HG03575 (cell line): ENCODE measurements at regions not wholly inside any gene's neighbourhood (a gene's known extent, or its start where the extent isn't known, plus 50 kb on each side); places are given as distances from the start of the nearest gene placed in this dataset.

ENCODE experiments used
- ATAC-seq: cut with Tn5 transposase; IDR thresholded peaks from one replicate; pipeline ENCODE4 v1.9.1; 2021; ENCODE audit not compliant: unreplicated experiment, insufficient number of reproducible peaks, low FRiP score; ENCODE audit errors: extremely low read depth

DNA sequence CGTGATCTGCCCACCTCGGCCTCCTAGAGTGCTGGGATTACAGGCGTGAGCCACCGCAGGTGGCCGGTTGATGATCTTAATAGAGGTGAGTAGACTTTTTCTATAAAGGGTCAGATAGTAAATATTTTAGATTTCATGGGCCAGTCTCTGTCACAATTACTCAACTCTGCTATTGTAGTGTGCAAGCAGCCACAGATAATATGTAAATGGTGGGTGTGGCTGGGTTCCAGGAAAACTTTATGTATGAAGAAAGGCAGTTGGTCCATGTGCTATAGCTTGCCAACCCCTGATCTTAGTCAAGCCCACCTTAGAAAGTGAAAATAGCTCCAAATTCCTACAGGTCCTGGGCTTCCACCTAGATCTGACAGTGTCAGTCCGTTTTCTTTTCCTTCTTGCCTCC lies 94.9 kb upstream of the PMFBP1 start:
- no peak for ATAC-seq

DNA sequence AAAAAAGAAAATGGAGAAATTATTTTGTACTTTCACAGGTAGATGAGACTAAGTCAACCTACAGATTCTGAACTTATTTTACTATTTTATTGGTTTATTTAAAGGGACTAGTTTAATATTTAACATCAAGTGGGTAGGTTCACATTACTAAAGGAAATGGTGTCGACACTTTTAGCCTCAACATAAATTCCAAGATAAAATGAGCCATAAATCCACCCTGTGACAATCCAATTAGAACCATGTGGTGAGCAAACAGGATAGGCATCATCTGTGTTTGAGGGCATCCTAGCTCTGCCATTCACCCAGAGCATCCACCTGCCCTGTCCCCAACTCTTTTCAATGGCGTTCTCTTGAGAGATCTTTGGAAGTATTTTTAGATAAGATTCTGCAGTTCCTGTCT lies 92.8 kb upstream of the PMFBP1 start:
- no peak for ATAC-seq

DNA sequence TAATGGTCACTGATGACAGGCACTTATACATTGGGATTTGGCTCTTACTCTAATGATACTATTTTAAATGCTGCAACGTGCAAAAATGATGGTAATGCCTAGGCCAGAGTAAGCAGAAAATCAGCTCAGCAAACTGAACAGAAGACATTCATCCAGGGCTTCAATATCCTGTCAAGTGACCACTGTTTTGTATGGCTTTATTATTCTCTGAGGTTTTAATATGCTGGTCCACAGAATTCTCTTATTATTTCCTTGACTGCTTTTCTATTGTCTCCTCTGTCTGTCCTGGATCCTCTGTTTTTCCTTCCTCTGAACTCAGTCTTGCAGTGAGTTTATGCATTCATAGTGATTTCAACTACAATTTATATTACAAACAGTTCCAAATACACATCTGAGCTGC lies 90.8 kb upstream of the PMFBP1 start:
- no peak for ATAC-seq

DNA sequence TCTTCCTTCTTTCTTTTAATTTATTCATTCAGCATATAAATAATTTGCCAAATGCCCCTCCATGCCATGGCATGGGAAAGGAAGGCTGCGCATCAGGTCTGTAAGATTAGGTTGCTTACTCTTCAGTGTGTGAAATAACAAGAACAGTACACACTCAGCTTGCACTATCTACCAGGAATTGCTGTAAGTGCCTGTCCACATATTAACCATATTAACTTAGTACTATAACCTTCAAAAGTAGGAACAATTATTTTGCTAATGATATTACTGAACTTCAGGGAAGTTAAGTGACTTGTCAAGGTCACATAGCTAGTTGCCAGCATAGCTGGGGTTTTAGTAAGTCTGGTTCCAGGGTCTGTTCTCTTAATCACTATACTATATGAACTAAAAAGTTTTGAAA lies 89.2 kb upstream of the PMFBP1 start:
- ATAC-seq, result no peak

DNA sequence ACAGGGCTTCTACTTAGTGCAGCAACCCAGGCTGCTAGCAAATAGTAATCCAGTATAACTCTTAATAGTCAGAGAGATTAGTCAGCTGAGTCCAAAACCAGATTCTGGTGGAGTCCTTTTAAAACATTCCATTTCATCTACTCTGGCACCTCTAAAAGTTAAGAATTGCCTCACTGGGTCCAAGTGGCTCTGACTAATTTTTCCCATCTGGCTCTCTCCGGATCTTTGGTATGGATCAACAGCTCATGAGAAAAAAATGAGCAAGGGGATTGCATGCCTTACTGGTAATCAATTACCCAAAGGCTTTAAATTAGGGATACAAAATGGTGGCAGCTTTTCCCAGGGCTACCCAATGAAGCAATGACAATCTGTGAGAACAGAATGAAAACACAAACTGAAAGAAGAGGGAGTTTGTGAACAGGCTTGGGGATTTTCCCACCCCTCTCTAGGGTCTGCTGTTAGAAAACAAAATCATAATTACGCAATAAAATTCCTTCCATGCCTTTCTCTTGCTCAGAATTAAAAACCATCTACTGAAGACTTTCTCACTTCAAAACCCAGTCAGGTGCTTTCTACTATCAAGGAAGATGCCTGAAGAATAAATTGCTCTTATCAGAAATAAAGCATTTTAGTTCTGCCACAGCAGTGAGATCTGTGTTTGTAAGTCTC lies 84.6 kb upstream of the PMFBP1 start:
- no peak for ATAC-seq

DNA sequence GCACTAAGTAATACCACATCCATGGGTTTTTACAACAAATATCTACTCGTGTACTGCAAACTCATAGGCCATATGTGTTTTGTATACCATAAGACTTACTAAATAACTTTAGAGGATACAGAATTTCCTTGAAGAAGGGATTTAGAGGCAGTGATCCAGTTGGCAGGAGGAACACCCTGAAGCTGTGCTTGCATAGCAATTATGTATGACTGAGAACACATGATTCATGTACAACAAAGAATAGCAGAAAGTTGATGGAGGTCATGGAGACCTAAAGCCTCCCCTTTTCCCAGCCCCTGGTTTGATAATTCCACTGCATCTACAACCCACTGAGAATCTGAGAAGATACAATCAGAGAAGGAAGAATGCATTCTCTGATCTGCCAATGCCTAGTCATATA lies 83.8 kb upstream of the PMFBP1 start:
- no peak for ATAC-seq

DNA sequence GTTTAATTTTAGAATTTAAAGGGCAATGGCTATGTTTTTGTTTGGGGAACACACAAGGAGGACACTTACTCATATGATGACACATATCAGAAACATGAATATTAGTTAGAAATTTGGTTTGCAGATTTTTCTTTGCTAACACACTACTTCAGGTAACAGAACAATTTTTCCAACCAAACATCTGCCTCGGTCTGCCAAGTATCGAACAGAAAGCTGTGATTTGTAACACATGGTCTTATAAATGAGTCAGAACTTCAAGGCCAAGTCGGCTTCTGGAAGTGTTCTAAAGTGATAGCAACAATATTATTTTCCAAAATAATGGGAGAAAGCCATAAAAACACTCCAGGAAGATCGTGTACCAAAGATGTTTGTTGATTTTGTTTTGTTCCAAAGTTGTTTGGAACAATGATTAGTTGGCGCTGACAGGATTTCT lies 75.9 kb upstream of the PMFBP1 start:
- ATAC-seq, result no peak

DNA sequence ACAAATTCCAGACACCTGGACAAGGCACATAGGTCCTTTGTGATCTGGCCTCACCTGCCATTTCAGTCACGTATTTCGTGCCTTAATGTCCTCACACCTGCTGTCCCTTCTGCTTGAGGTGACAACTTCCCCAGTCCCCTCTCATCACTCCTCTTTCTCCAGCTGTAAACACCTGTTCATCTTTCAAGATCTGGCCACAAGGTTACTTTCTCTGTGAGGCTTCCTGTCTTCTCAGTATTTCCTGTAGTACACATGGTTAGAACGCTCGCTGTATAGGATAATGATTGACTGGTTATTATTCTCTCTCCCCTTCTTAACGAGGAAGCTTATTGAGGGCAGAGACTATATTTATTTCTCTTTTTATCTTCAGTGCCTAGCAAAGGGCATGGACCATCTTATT lies 74.5 kb upstream of the PMFBP1 start:
- no peak for ATAC-seq

DNA sequence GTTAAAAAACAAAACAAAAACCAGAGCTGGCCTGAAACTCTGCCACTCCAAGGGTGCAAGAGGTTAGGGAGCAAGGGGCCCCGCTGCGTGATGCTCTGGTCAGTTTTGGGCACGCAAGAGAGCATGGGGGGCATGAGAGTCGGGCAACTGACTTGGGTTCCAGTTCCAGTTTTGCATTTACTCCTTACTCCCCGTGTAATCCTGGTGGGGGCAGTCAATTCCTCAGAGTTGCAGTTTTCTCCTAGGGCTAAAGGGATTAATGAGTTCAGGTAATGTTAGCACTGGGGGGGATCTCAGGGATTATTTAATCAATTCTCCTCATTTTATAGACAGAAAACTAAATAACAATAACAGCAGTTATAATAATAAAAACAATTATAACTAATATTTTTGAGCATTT lies 72.9 kb upstream of the PMFBP1 start:
- ATAC-seq, result no peak

DNA sequence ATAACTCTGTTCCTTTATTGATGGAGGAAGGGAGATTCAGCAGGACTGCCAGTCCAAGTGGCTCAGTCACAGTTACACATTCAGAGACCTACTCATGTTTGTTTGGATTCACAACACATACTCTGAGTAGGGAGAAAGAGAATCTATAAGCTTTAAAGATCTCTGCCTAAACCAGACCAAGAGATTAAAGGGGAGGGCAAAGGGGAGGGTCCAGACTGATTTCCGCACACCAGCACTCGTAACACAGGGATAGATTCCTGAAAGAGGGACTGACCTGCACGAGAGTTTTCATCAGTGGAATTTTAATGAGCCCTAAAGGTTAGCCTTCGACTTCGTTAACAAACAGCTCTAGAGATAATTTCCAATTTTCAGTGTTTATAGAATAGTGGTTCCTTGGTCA lies 71.7 kb upstream of the PMFBP1 start:
- ATAC-seq, result no peak

DNA sequence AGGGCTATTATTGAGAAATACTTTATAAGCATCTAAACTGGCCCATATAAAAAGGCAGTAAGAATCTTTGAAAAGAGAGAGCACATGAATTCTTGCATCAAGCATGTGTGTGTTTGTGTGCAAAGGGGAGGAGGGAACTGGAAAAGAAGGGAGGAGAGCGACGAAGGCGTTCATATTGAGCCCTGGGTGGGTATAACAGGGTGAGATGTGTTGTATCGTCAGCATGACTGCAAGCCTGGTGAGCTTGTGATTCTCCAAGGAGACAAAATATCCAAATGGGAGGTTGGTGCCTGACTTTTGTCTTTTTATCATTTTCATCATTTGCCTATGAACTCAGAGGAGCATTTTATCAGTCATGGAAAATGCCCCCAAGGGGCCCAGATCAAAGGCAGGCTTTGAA lies 70.8 kb upstream of the PMFBP1 start:
- ATAC-seq, result no peak

DNA sequence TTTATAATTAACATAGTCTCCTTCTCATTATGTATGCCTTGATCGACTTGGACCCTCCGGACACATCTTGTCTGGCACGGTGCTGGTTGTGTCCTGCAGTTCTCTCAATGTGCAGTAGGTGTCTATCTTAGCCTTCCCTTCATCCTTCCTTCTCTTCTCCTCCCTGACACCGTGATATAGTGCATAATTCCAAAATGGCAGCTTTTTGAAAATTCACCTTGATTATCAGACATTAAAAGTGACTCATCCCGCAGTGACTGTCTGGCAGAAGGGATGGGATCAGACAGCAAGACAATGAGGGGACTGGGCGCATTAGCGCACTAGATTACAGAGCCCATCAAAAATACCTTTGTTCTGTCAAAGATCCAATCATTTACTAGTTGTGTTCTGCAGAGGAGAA lies 70.0 kb upstream of the PMFBP1 start:
- ATAC-seq, result no peak

DNA sequence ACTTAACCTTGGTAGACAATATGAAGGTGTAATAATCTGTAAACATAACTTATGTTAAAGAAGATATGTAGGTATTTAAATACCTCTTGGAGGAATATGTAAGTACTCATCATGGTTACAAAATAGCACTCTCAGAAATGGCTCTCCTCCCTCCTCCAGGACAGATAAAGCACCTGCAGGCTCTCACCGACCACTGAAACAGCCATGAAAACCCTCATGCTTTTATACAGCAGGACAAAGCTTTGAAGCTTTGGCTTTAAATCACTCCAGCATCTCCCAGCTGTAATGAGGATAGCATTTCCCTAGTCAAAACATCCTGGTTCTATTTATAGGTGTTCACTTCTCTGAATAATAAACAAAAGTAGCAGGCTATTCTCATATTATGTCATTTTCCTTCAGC lies 69.1 kb upstream of the PMFBP1 start:
- no peak for ATAC-seq

DNA sequence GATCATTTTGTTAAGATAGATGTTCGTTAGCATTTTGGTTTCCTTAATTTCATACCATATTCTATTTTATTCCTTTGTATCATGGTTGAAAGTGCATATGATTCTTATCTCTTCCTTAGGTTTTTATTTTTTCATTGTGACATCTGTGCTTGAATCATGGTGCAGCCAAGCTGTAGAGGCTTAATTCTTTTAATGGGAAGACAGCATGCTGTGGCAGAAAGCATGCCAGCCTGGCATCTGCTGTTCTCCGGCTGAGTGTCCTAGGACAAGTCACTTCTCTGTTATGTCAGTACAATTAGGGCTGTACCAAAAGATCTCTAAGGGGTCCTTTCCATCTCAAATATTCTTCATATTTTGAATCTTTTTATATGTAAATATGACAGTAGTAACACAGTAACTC lies 68.5 kb upstream of the PMFBP1 start:
- no peak for ATAC-seq

DNA sequence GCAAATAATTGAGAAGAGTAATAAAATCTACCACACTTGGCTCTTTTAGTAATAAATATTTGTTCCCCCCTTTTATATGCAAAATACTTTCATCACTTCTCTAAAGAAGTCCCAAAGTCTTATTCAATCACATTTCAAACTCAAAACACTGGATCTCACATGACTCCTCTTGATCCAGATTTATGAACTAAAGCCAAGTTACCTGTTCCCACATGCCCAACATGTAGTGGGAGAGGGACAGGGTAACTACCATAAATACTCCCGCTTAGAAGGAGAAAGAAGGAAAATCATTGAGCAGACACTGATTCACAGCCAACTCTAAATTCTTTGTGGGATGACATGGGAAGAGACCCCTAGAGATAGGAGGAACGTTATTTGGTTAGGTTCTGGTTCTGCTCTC lies 64.9 kb upstream of the PMFBP1 start:
- no peak for ATAC-seq

DNA sequence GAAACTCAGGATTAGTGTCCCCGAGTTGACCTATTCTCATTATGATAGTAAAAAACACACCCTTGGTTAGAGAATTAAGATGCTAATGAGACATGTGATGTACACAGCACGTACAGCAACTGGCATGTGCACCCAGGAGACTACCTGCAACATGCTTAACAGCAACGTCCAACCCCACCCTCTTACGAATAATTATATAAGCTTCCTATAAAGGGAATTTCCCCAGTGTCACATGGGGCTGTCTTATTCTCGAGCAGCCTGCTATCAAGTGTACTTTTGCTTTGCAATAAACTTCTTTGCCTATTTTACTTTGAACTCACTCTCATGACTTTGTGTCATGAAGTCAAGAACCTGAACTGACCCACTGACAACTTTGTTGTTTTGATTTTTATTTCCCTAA lies 62.4 kb upstream of the PMFBP1 start:
- no peak for ATAC-seq

DNA sequence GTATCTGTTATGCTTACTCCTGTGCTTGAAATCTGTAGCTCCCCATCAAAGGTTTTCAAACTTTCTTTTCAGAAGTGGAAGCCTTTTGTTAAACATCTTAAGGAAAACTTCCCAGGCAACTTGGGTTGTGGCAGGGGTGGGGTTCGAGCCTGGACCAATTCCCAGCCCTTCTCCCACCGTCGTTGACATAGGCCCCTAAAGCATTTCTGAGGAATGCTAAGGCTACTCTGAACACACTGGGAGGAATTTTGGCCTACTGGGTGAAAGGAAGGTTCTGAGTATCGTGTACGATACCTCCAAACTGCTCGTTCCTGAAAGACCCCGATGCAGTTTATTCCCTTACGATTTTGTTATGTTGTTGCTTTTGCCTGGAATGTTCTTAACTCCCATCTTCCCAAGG lies 56.1 kb upstream of the PMFBP1 start:
- no peak for ATAC-seq

DNA sequence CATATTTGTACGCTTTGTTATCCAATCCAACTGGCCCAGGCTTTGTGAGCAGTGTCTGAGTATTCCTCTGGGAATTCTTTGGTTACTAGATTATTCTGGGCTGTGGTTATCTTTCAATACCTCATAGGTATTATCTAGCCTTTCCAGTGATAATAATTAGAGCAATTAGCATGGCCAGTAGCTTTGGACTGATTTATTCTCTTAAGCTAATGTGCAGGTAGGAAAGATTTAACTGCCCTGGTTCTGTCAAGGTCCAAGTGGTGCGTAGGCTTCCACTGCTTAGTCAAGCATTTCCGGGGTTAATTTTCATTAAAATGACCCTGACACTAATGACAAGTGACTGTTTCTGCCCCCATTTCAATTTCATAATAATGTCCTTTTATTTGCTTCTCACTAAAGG lies 54.2 kb upstream of the PMFBP1 start:
- no peak for ATAC-seq

DNA sequence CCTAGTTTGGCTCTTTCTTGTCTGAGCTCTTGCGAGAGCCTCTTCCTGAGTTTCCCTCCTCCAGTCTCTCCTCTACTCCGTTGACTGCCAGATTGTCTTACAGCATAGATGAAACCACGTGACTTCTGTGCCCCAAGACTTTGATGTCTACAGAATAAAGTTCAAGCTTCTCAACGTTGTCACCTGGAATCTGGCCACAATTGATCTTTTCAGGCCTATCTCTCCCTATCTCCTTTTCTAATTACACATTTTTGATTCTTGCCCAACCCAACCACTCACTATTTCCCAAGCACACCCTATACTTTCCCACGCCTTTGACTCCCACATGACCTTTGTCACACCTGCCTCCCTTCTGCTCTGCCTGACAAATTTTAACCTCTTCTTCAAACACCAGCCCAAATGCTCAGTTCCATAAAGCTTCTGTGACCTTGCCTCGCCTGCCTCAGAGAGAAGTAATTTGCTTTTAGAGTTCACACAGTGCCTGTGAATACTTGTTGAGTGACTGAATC lies 52.4 kb upstream of the PMFBP1 start:
- ATAC-seq, result no peak

DNA sequence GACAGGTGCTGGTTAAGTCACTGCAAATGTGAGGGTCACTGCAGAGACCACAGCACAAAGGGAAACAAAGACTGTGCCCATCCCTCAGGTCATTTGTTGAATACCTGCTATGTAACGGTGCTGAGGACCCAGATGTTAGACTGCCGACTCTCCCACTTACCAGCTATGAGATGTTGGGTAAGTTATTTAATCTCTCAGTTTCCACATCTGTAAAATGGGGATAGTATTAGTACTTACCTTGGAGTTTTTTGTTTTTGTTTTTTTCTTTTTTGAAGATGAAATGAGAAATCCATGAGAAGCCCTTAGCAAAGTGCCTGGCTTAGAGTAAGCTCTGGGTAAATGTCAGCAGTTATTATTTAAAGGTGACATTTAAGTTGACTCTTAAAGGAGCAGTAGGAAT lies 50.5 kb upstream of the PMFBP1 start:
- ATAC-seq, result no peak
